OCI-LY7 (cell line): ENCODE measurements at regions not wholly inside any gene's neighbourhood (a gene's known extent, or its start where the extent isn't known, plus 50 kb on each side); places are given as distances from the start of the nearest gene placed in this dataset.

Experiments
- CTCF ChIP-seq: fragments of 200-600 bp; sonication (generic); conservative IDR thresholded peaks from 2 replicates; pipeline ENCODE4 v1.5.1; 2014; ENCODE audit warnings: mild to moderate bottlenecking, antibody characterized with exemption, low read length, moderate library complexity, mixed read lengths
- EZH2phosphoT487 ChIP-seq: fragments of 200-600 bp; sonication (generic); IDR thresholded peaks from 2 replicates; pipeline ENCODE4 v1.6.1; 2018; ENCODE audit warnings: low read depth, borderline replicate concordance, mild to moderate bottlenecking, mixed run types, antibody characterized with exemption, low read length, moderate library complexity, mixed read lengths

DNA sequence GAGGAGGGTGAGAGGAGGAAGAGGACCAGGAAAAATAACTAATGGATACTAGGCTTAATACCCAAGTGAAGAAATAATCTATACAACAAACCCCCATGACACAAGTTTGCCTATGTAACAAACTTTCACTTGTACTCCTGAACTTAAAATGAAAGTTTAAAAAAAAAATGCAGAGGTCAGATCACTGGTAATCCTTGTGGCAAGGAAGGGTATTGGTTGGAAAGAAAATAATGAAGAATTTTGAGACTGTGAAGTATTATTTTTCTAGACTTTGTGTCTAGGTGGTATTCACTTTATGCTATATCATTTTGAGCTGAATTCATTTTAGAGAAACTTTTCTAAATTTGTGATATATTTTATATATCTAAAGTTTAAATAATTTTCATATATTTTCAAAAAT is 547.5 kb downstream of the MMUT start:
- no peak for TF ChIP-seq CTCF
- no peak for TF ChIP-seq EZH2phosphoT487
